ENCODE measurements at regions not wholly inside any gene's neighbourhood (a gene's known extent, or its start where the extent isn't known, plus 50 kb on each side); places are given as distances from the start of the nearest gene placed in this dataset.

DNA sequence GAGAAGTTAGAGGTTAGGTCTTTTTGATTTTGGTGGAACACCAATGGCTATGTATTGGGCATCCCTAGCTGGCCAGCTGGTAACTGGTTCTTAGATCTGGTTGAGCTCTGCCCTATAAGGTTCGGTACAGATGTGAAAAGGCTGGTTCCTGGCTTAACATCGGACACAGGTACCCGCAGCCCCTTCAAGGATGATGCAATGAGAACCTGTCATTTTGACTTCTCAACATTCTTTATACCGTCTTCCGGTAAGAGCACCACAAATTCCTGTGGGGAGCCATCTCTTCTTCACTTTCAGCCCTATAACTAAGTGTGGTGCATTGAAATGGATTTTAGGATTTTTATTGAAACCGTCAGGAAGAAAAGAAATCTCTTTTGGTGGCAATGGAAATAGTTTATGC, 222.8 kb downstream of the ADAMTS9 start:
- no peak for FAIRE-seq
- no peak for DNase-seq (ENCODE audit: low spot score in 2 of 2)

- no peak for DNase-seq (ENCODE audit: low spot score in 2 of 2)
- peak; percentile 55 for FAIRE-seq
Observed at GRCh38 chr3:64463981-64464380, 223.8 kb downstream of the ADAMTS9 start.

- FAIRE-seq (no peak), DNase-seq (ENCODE audit: low spot score in 2 of 2) (no peak)
Observed at GRCh38 chr3:64462203-64462602, 225.6 kb downstream of the ADAMTS9 start.

DNA sequence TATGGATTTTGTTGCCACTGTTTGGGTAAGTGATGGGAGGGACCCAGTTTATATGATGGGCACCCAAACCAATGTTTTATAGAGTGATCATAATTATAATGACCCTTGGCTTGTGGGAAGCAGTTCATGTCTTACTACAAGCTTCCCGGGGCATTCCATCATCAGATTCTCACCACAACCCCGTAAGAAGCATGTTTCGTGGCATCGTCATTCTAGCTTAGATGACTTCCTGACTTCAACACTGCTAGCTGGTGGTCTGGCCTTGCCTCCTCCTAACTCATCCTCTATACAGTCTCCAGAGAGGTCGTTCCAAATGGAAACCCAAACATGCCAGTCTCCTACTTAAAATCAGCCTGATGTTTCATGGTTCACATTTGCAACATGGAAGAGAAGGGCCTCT, 226.9 kb downstream of the ADAMTS9 start:
- DNase-seq (ENCODE audit: low spot score in 2 of 2), result no peak
- no peak for FAIRE-seq

DNA sequence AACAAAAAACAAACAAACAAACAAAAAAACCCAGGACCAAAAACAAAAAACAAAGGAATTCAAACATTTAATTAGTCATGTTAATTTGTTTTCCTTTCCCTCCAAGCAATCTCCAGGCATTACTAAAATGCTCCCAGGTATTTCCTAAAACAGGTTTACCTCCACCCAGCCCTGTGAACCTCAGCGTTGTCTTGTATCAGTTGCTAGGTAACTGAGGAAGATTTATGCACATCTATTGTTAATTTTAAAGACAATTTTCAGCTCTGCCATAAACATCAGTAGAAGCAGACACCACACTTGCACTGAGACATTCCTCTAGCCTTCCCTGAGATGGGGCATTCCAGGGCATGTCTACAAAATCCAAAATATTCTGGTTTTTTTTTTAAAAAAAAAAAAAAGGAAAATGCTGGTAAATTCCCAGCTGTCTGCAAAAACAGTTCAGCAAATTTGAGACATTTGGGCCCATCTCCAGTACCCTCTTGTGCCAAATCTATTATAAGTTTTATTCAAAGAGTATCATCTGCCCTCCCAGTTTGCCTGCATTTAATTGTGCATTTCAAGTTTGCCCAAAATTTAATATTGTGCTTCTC, 227.6 kb downstream of the ADAMTS9 start:
- FAIRE-seq, result no peak
- DNase-seq (ENCODE audit: low spot score in 2 of 2), result no peak

- no peak for FAIRE-seq
Observed at GRCh38 chr3:64459711-64460110, 228.1 kb downstream of the ADAMTS9 start.

GRCh38 chr3:64457811-64458210, 230.0 kb downstream of the ADAMTS9 start:
- DNase-seq (ENCODE audit: low spot score in 2 of 2) (no peak), FAIRE-seq (no peak)

More at GRCh38 chr3:64459711-64460110, 228.1 kb downstream of the ADAMTS9 start:
- no peak for DNase-seq (ENCODE audit: low spot score in 2 of 2)

DNA sequence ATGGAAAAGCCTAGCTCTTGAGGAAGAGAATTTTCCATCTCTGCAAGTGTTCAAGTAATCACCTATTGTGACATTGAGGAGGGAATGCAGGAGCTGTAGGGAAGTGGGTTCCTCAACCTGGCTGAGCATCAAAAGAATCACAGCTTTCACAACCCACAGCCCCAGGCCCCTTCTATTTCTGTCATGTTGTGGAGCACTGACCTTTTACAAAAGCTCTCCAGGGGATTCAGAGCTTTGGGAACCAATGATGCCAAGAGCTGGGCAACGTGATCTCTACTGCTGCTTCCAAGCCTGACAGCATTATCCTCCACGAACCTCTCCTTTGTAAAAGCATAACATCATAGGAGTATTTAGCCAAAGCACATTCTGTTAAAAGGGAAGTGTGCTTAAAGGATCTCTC, 231.1 kb downstream of the ADAMTS9 start:
- FAIRE-seq, result no peak
- no peak for DNase-seq (ENCODE audit: low spot score in 2 of 2)

- DNase-seq (ENCODE audit: low spot score in 2 of 2), result no peak
- FAIRE-seq, result no peak
Observed at GRCh38 chr3:64455351-64455750, 230.1 kb upstream of the PRICKLE2 start.

- DNase-seq (ENCODE audit: low spot score in 2 of 2), result no peak
- no peak for FAIRE-seq
Observed at GRCh38 chr3:64454768-64455167, 229.5 kb upstream of the PRICKLE2 start.

GRCh38 chr3:64454179-64454578, 228.9 kb upstream of the PRICKLE2 start:
- FAIRE-seq, result no peak
- no peak for DNase-seq (ENCODE audit: low spot score in 2 of 2)

GRCh38 chr3:64451283-64452012, 226.2 kb upstream of the PRICKLE2 start:
- FAIRE-seq (no peak), DNase-seq (ENCODE audit: low spot score in 2 of 2) (no peak)

DNA sequence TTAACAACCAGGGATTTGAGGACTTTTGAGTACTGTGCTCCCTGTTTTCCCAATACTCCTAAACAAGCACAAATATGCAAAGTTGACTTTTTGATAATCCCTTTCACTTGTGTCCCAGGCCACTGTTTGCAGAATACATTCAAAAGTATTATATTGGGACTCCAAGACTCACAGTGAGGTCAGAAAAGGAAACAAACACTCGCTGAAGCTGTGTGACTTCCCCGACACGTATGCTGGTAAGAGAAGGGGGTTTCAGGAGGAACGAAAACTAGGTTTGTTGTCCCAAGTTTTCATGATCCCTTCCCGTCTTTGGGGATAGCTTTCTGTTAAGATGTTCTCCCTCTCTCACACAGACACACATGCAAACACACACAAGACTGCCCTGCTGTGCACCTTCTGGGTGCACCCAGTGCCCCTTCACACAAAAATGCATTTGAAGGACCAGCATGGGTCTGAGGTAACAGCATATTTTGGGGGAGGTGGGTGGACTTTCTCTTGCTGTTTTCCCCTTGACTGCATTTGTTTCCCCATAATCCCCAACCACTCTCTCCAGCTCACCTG, 225.2 kb upstream of the PRICKLE2 start:
- no peak for DNase-seq (ENCODE audit: low spot score in 2 of 2)
- no peak for FAIRE-seq

DNA sequence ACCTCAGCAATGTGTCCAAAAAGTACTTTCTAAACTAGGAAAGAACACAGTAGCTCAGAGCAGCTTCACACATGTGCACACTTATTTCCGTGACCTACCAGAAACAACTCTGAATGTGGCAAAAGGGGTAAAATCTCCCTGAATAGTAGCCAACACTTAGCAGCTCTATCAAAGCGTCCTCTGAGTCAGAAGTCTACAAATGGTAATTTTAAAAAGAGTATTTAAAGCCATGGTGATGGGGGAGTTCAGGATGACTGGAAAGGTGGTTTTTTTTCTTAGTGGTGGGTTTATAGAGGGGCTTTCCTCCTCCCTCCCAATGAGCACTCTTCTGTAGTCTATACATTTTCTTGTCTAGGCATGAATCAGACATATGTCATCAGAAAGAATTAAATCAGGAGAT, 223.8 kb upstream of the PRICKLE2 start:
- FAIRE-seq, result no peak
- no peak for DNase-seq (ENCODE audit: low spot score in 2 of 2)

DNA sequence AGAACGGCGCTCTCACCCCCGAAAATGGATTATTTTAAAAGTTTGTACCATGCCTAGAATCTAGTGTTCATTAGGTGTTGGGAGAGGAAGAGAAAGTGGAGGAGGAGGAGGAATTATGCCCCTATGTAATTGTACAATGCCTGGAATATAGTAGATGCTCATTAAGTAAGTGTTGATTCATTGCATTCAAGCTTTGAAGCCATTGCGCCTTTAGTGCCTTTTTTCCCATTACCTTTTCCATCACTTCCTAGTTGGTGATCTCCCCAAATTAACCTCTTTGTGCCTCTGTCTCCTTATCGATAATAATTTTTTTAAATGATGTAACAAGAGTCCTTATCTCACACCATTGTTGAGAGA, 220.7 kb upstream of the PRICKLE2 start:
- DNase-seq (ENCODE audit: low spot score in 2 of 2), result no peak
- no peak for FAIRE-seq

DNA sequence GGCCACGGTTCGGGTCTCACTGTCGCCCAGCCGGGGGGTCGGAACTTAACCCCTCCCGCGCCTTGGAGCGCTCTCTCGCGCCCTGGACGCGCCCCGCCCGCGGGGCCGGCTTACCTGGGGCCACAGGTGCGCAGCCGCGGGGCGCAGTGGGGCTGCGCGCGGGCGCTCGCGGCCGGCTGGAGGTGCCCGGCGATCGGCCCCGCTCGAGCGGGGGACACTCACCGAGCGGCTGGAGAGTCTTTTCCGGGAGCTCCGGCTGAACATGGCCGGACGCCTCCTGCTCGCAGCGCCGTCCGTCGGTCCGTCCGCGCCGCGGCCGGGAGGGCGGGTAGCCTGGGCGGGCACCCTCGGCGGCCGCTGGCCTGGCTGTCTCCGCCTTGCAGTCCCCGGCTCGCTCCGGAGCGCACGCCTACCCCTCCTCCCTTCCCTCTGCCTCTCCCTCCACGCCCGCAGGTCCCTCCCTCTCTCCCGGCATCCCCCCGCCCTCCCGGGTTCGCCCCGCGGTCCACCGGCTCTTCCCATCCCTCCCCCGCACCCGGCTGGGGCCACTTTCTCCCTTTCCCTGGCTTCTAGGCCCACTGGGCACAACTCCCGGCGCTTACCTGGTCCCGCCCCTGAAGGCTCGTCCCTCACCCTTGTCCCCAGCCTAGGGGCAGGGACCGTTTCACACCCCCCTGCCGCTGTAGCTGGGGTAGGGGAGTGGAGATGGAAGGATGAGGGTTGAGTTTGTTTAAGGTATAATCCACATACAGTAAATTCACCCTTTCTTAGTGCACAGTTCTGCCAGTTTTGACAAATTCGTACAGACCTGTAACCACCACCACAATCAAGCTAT, 220.1 kb upstream of the PRICKLE2 start:
- DNase-seq (ENCODE audit: low spot score in 2 of 2) (peak; percentile 48 to 64), FAIRE-seq (no peak)

GRCh38 chr3:64444490-64445108, 219.3 kb upstream of the PRICKLE2 start:
- DNase-seq (ENCODE audit: low spot score in 2 of 2) (peak in 1 of 2 donors; percentile 25), FAIRE-seq (no peak)

DNA sequence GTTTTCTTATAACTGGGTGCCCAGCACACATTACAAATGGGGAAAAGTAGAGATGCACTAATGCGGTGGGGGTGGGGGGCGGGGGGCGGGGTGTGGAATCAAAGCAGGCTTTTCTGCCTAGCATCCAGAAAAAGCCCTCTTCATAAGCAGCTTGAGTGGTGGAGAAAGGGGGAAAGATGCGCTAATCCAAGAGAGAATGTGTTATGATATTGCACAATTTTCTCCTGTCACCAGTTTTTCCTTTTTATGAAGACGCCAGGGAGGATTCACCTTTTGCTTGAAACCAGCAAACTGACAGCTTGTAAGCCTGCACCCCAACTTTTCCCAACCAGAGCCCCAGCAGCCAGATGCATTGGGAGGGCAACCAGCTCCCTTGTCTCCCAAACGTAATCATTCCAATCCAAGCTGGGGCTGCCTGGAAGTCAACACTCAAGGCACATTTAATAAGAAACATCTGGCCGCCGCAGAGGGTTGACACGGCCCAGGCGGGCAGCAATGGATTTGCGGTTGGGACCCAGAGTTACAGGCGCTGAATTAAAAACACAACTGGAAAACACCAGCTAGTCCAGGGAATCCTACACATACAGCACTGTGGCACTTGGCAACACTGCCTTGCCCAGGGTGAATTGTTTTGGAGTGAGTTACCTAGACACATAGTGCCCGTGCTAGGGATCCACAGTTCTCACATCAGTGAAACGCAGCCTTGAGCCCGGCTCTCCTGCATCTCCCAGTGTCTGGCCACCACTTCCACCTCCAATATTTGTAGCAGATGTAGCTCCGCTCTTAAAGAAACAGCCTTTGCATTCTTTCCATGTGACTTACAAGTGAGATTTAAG, 218.5 kb upstream of the PRICKLE2 start:
- no peak for DNase-seq (ENCODE audit: low spot score in 2 of 2)
- no peak for FAIRE-seq

- FAIRE-seq (no peak), DNase-seq (ENCODE audit: low spot score in 2 of 2) (no peak)
Observed at GRCh38 chr3:64441861-64442260, 216.6 kb upstream of the PRICKLE2 start.

- DNase-seq (ENCODE audit: low spot score in 2 of 2), result peak in 1 of 2 donors; percentile 21
- no peak for FAIRE-seq
Observed at GRCh38 chr3:64440498-64440897, 215.2 kb upstream of the PRICKLE2 start.

All from frontal cortex (tissue), 3 donors.